WTC11 (cell line): ENCODE measurements at regions not wholly inside any gene's neighbourhood (a gene's known extent, or its start where the extent isn't known, plus 50 kb on each side); places are given as distances from the start of the nearest gene placed in this dataset.

ENCODE experiments used
- ESRRA ChIP-seq: sonication (generic); formaldehyde crosslinking; IDR thresholded peaks from 2 replicates; pipeline ENCODE4 v1.8.1; 2022; ENCODE audit warnings: mild to moderate bottlenecking, missing genetic modification reagents, borderline replicate concordance
- ZMAT4 ChIP-seq: fragments of 250-450 bp; sonication (Bioruptor Pico); IDR thresholded peaks from 2 replicates; pipeline ENCODE4 v1.9.0; 2021; ENCODE audit warnings: mild to moderate bottlenecking
- TF ChIP-seq, protein P1 (sequence below): fragments of 200-600 bp; IDR thresholded peaks from 2 replicates; pipeline ENCODE4 v1.8.0; 2022; ENCODE audit warnings: antibody characterized with exemption
- TF ChIP-seq, protein P2 (sequence below): sonication (generic); formaldehyde crosslinking; IDR thresholded peaks from 2 replicates; pipeline ENCODE4 v1.8.0; 2022; ENCODE audit warnings: missing genetic modification reagents
- TF ChIP-seq, protein P3 (sequence below): fragments of 250-450 bp; sonication (Bioruptor Pico); IDR thresholded peaks from 2 replicates; pipeline ENCODE4 v2.1.2; 2022; ENCODE audit warnings: mild to moderate bottlenecking, moderate library complexity

DNA sequence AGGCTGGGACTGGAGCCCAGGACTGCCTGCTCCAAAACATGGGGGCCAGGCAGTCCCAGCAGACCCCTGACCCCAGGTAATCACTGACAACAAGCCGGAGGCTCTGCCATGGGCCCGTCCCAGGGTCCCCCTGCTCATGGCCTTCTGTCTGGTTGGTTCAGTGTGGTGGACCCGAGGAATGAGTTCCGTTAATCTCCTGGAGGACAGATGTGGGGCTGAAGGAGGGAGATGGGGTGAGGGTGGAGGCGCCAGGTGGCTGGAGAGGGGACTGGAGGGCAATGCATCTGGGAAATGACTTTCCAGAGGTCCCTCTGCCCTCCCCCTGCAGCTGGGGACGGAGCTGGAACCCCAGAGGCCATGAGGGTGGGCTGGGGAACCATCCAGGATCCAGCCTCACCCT is 103.2 kb downstream of the EBNA1BP2 start:
- TF ChIP-seq, protein P1, sequence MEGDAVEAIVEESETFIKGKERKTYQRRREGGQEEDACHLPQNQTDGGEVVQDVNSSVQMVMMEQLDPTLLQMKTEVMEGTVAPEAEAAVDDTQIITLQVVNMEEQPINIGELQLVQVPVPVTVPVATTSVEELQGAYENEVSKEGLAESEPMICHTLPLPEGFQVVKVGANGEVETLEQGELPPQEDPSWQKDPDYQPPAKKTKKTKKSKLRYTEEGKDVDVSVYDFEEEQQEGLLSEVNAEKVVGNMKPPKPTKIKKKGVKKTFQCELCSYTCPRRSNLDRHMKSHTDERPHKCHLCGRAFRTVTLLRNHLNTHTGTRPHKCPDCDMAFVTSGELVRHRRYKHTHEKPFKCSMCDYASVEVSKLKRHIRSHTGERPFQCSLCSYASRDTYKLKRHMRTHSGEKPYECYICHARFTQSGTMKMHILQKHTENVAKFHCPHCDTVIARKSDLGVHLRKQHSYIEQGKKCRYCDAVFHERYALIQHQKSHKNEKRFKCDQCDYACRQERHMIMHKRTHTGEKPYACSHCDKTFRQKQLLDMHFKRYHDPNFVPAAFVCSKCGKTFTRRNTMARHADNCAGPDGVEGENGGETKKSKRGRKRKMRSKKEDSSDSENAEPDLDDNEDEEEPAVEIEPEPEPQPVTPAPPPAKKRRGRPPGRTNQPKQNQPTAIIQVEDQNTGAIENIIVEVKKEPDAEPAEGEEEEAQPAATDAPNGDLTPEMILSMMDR: no peak
- TF ChIP-seq ZMAT4 (CRISPR knock-in tag) (no peak), ESRRA (CRISPR knock-in tag) (no peak)
- TF ChIP-seq, protein P2, sequence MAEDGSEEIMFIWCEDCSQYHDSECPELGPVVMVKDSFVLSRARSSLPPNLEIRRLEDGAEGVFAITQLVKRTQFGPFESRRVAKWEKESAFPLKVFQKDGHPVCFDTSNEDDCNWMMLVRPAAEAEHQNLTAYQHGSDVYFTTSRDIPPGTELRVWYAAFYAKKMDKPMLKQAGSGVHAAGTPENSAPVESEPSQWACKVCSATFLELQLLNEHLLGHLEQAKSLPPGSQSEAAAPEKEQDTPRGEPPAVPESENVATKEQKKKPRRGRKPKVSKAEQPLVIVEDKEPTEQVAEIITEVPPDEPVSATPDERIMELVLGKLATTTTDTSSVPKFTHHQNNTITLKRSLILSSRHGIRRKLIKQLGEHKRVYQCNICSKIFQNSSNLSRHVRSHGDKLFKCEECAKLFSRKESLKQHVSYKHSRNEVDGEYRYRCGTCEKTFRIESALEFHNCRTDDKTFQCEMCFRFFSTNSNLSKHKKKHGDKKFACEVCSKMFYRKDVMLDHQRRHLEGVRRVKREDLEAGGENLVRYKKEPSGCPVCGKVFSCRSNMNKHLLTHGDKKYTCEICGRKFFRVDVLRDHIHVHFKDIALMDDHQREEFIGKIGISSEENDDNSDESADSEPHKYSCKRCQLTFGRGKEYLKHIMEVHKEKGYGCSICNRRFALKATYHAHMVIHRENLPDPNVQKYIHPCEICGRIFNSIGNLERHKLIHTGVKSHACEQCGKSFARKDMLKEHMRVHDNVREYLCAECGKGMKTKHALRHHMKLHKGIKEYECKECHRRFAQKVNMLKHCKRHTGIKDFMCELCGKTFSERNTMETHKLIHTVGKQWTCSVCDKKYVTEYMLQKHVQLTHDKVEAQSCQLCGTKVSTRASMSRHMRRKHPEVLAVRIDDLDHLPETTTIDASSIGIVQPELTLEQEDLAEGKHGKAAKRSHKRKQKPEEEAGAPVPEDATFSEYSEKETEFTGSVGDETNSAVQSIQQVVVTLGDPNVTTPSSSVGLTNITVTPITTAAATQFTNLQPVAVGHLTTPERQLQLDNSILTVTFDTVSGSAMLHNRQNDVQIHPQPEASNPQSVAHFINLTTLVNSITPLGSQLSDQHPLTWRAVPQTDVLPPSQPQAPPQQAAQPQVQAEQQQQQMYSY (CRISPR knock-in tag): no peak
- TF ChIP-seq, protein P3, sequence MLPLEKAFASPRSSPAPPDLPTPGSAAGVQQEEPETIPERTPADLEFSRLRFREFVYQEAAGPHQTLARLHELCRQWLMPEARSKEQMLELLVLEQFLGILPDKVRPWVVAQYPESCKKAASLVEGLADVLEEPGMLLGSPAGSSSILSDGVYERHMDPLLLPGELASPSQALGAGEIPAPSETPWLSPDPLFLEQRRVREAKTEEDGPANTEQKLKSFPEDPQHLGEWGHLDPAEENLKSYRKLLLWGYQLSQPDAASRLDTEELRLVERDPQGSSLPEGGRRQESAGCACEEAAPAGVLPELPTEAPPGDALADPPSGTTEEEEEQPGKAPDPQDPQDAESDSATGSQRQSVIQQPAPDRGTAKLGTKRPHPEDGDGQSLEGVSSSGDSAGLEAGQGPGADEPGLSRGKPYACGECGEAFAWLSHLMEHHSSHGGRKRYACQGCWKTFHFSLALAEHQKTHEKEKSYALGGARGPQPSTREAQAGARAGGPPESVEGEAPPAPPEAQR (CRISPR knock-in tag): no peak
